Neural progenitor cell (in vitro differentiated cells): ENCODE measurements at regions not wholly inside any gene's neighbourhood (a gene's known extent, or its start where the extent isn't known, plus 50 kb on each side); places are given as distances from the start of the nearest gene placed in this dataset.
"Not testable (repeated sequence)": the region's sequence is repeated elsewhere in the genome, so short reads cannot be mapped to it uniquely, and the experiment has no call there.

Experiments
- DNase-seq: peaks from one replicate; pipeline ENCODE4 v3.0.0-alpha.2; 2016; ENCODE audit warnings: low spot score
- H2AFZ ChIP-seq: fragments of 200-600 bp; sonication (generic); replicated peaks from 2 replicates; pipeline ENCODE4 v1.6.1; 2016; ENCODE audit warnings: antibody characterized with exemption
- H3F3A ChIP-seq: fragments of 200-600 bp; sonication (generic); 2 replicates; pipeline ENCODE4 v1.6.1; 2016; ENCODE audit warnings: antibody characterized with exemption, low read depth
- H3K27ac ChIP-seq: fragments of 200-600 bp; sonication (generic); 2 replicates; pipeline ENCODE4 v1.5.1; 2016; ENCODE audit warnings: mild to moderate bottlenecking
- H3K27me3 ChIP-seq: fragments of 200-600 bp; sonication (generic); 2 replicates; pipeline ENCODE4 v1.6.1; 2016; ENCODE audit warnings: mild to moderate bottlenecking, moderate library complexity
- H3K36me3 ChIP-seq: fragments of 200-600 bp; sonication (generic); 2 replicates; pipeline ENCODE4 v1.5.1; 2016
- H3K4me1 ChIP-seq: fragments of 200-600 bp; sonication (generic); 2 replicates; pipeline ENCODE4 v1.6.1; 2016; ENCODE audit warnings: mixed run types
- H3K4me2 ChIP-seq: fragments of 200-600 bp; sonication (generic); 2 replicates; pipeline ENCODE4 v1.6.1; 2016
- H3K4me3 ChIP-seq: fragments of 200-600 bp; sonication (generic); 2 replicates; pipeline ENCODE4 v1.5.1; 2016
- H3K79me2 ChIP-seq: fragments of 200-600 bp; sonication (generic); 2 replicates; pipeline ENCODE4 v1.6.1; 2016; ENCODE audit warnings: low read depth
- H3K9ac ChIP-seq: fragments of 200-600 bp; sonication (generic); 2 replicates; pipeline ENCODE4 v1.6.1; 2016
- H3K9me3 ChIP-seq: fragments of 200-600 bp; sonication (generic); 2 replicates; pipeline ENCODE4 v1.5.1; 2016; ENCODE audit warnings: low read depth
- H4K20me1 ChIP-seq: fragments of 200-600 bp; sonication (generic); 2 replicates; pipeline ENCODE4 v1.6.1; 2016; ENCODE audit warnings: low read depth
- H3K27ac Mint-ChIP-seq: 3 replicates; pipeline ENCODE4 v1.8.0; 2021; ENCODE audit warnings: mixed read lengths
- H3K27me3 Mint-ChIP-seq: 2 replicates; pipeline ENCODE4 v1.8.0; 2022; ENCODE audit warnings: low read depth, mild to moderate bottlenecking, inconsistent platforms, moderate library complexity, mixed read lengths; ENCODE audit not compliant: insufficient read depth
- H3K36me3 Mint-ChIP-seq: 3 replicates; pipeline ENCODE4 v1.8.0; 2021; ENCODE audit warnings: mixed read lengths
- H3K4me1 Mint-ChIP-seq: 3 replicates; pipeline ENCODE4 v1.8.0; 2021; ENCODE audit warnings: mixed read lengths
- H3K4me3 Mint-ChIP-seq: 3 replicates; pipeline ENCODE4 v1.8.0; 2021; ENCODE audit warnings: mild to moderate bottlenecking, moderate library complexity, mixed read lengths
- H3K9me3 Mint-ChIP-seq: 3 replicates; pipeline ENCODE4 v1.8.0; 2020; ENCODE audit warnings: mixed read lengths
- EZH2 ChIP-seq: fragments of 200-600 bp; sonication (generic); IDR thresholded peaks from 2 replicates; pipeline ENCODE4 v1.6.1; 2017; ENCODE audit warnings: antibody characterized with exemption, mild to moderate bottlenecking, moderate library complexity
- EZH2phosphoT487 ChIP-seq: fragments of 200-600 bp; sonication (generic); IDR thresholded peaks from 2 replicates; pipeline ENCODE4 v1.6.1; 2017; ENCODE audit warnings: antibody characterized with exemption
- TF ChIP-seq, protein P1 (sequence below): fragments of 200-600 bp; sonication (generic); IDR thresholded peaks from 2 replicates; pipeline ENCODE4 v1.5.1; 2017; ENCODE audit warnings: antibody characterized with exemption, mild to moderate bottlenecking

DNA sequence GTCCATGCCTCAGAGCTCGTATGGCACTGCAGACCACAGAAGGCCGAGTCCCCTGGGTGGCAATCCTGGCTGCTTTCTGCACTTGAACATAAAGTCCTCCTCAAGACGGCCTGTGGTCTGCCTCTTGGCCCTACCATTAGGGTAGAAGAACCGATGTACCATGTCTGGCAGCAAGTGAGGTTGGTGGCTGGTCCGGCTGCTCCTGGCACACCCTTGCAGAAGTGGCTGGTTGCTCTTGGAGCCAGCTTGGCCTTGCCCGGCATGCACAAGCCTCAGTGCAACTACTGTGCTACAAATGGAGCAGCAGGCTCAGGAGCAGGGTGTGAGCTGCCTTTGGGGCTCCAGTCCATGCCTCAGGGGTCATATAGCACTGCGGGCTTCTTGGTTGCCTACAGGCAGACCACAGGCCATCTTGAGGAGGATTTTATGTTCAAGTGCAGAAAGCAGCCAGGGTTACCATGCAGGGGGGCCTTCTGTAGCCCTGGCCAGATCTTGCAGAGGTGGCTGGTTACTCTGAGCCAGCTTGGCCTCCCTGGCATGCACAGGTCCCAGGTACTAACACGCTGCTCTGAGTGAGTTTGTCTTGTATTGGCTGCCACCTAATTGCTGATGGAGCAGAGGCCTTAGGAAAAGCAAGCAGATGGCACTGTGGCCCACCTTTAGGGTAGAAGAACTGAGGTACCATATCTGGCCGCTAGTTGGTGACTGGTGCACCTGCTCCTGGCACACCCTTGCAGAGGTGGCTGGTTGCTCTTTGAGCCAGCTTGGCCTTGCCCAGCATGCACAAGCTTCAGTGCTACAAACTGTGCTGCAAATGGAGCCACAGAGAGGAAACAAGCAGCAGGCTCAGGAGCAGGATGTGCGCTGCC, 106.4 kb downstream of the CCDC74A start:
- not testable (repeated sequence) for H3K4me3 ChIP-seq, DNase-seq, H3F3A ChIP-seq, H3K4me1 ChIP-seq, H3K27ac Mint-ChIP-seq, H2AFZ ChIP-seq, H3K9me3 ChIP-seq, H3K27me3 ChIP-seq, H3K27ac ChIP-seq, H3K36me3 Mint-ChIP-seq, H3K9me3 Mint-ChIP-seq, H3K79me2 ChIP-seq, H3K9ac ChIP-seq, H3K4me2 ChIP-seq, H4K20me1 ChIP-seq, H3K36me3 ChIP-seq, H3K4me3 Mint-ChIP-seq, H3K4me1 Mint-ChIP-seq, H3K27me3 Mint-ChIP-seq

DNA sequence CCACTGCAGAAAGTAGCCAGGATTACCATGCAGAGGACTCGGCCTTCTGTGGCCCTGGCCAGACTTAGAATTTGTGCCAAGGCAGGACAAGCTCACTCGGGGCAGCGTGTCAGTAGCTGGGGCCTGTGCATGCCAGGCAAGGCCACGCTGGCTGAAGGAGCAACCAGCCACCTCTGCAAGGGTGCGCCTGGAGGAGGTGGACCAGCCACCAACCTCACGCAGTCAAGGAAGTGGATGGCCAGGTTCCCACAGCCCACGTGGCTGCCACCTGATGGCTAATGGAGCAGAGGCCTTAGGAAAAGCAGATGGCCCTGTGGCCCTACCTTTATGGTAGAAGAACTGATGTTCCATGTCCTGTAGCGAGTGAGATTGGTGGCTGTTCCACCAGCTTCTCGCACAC, 107.9 kb downstream of the CCDC74A start:
- Histone ChIP-seq H3K79me2 (no peaks in the 10 kb centered on the region), H3K4me2 (no peak overlapping the region), H2AFZ (no peak overlapping the region), H3K36me3 (no peaks in the 10 kb centered on the region), H3F3A (no peaks in the 10 kb centered on the region), H3K9ac (no peak overlapping the region), H3K4me3 (no peak overlapping the region), H3K9me3 (no peaks in the 10 kb centered on the region), H3K27me3 (no peaks in the 10 kb centered on the region), H3K27ac (no peak overlapping the region), H4K20me1 (no peaks in the 10 kb centered on the region), H3K4me1 (no peaks in the 10 kb centered on the region)
- no peaks in the 10 kb centered on the region for H3K9me3 Mint-ChIP-seq
- H3K27ac Mint-ChIP-seq, result no peak overlapping the region
- peaks cover 4% of the 10 kb centered on the region for H3K27me3 Mint-ChIP-seq
- DNase-seq, result no peak
- no peaks in the 10 kb centered on the region for H3K4me1 Mint-ChIP-seq
- no peaks in the 10 kb centered on the region for H3K36me3 Mint-ChIP-seq
- TF ChIP-seq EZH2 (no peak), EZH2phosphoT487 (no peak)
- TF ChIP-seq, protein P1, sequence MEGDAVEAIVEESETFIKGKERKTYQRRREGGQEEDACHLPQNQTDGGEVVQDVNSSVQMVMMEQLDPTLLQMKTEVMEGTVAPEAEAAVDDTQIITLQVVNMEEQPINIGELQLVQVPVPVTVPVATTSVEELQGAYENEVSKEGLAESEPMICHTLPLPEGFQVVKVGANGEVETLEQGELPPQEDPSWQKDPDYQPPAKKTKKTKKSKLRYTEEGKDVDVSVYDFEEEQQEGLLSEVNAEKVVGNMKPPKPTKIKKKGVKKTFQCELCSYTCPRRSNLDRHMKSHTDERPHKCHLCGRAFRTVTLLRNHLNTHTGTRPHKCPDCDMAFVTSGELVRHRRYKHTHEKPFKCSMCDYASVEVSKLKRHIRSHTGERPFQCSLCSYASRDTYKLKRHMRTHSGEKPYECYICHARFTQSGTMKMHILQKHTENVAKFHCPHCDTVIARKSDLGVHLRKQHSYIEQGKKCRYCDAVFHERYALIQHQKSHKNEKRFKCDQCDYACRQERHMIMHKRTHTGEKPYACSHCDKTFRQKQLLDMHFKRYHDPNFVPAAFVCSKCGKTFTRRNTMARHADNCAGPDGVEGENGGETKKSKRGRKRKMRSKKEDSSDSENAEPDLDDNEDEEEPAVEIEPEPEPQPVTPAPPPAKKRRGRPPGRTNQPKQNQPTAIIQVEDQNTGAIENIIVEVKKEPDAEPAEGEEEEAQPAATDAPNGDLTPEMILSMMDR, result no peak
- H3K4me3 Mint-ChIP-seq, result no peak overlapping the region

DNA sequence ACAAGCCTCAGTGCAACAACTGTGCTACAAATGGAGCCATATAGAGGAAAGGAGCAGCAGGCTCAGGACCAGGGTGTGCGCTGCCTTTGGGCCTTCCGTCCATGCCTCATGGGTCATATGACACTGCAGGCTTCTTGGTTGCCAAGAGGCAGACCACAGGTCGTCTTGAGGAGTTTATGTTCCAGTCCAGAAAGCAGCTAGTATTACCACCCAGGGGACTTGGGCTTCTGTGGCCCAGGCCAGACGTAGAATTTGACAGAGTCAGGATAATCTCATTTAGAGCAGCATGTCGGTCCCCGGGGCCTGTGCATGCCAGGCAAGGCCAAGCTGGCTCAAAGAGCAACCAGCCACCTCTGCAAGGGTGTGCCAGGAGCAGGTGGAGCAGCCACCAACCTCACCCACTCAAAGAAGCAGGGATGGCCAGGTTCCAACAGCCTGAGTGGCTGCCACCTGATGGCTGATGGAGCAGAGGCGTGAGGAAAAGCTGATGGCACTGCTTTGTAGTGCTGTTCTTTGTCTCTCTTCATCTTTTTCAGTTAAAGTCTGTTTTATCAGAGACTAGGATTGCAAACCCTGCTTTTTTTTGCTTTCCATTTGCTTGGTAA, 109.1 kb downstream of the CCDC74A start:
- not testable (repeated sequence) for H3K27me3 Mint-ChIP-seq, H3K79me2 ChIP-seq, H3F3A ChIP-seq, H3K27ac Mint-ChIP-seq, H3K4me1 ChIP-seq, H3K4me2 ChIP-seq, H3K36me3 Mint-ChIP-seq, H3K27me3 ChIP-seq, H3K27ac ChIP-seq, H2AFZ ChIP-seq, DNase-seq, H3K4me1 Mint-ChIP-seq, H3K4me3 ChIP-seq, H4K20me1 ChIP-seq, H3K9me3 ChIP-seq, H3K9ac ChIP-seq, H3K36me3 ChIP-seq, H3K4me3 Mint-ChIP-seq, H3K9me3 Mint-ChIP-seq

GRCh38 chr2:131639001-131639620, 111.4 kb downstream of the CCDC74A start:
- not testable (repeated sequence) for H3K9ac ChIP-seq, H3K27me3 Mint-ChIP-seq, H3F3A ChIP-seq, H3K9me3 Mint-ChIP-seq, H3K4me1 ChIP-seq, DNase-seq, H3K9me3 ChIP-seq, H3K36me3 Mint-ChIP-seq, H3K4me2 ChIP-seq, H3K27ac ChIP-seq, H3K27ac Mint-ChIP-seq, H3K79me2 ChIP-seq, H3K4me1 Mint-ChIP-seq, H3K27me3 ChIP-seq, H2AFZ ChIP-seq, H3K36me3 ChIP-seq, H4K20me1 ChIP-seq, H3K4me3 ChIP-seq, H3K4me3 Mint-ChIP-seq
